KMS-11 (cell line): ENCODE measurements at regions not wholly inside any gene's neighbourhood (a gene's known extent, or its start where the extent isn't known, plus 50 kb on each side); places are given as distances from the start of the nearest gene placed in this dataset.
A peak's percentile ranks its signal among the peaks of the same experiment; 100 is the strongest.

Source experiments
- H2AFZ ChIP-seq: fragments of 200-600 bp; sonication (generic); 2 replicates; pipeline ENCODE4 v1.6.1; 2016; ENCODE audit warnings: antibody characterized with exemption, mixed run types, low read depth
- H3K27ac ChIP-seq: fragments of 200-600 bp; sonication (generic); 2 replicates; pipeline ENCODE4 v1.6.1; 2016; ENCODE audit warnings: mild to moderate bottlenecking, mixed run types
- H3K27me3 ChIP-seq: fragments of 200-600 bp; sonication (generic); 2 replicates; pipeline ENCODE4 v1.6.1; 2017; ENCODE audit warnings: mild to moderate bottlenecking, low read depth, mixed run types, moderate library complexity; ENCODE audit not compliant: insufficient read depth
- H3K36me3 ChIP-seq: fragments of 200-600 bp; sonication (generic); 2 replicates; pipeline ENCODE4 v1.6.1; 2017; ENCODE audit warnings: mild to moderate bottlenecking, mixed run types; ENCODE audit not compliant: insufficient read depth
- H3K4me1 ChIP-seq: fragments of 200-600 bp; sonication (generic); 2 replicates; pipeline ENCODE4 v1.6.1; 2016; ENCODE audit warnings: mild to moderate bottlenecking, low read depth, mixed run types; ENCODE audit not compliant: poor library complexity, severe bottlenecking
- H3K4me2 ChIP-seq: fragments of 200-600 bp; sonication (generic); 2 replicates; pipeline ENCODE4 v1.7.0; 2016; ENCODE audit warnings: mild to moderate bottlenecking, mixed run types
- H3K4me3 ChIP-seq: fragments of 200-600 bp; sonication (generic); IDR thresholded peaks from 2 replicates; pipeline ENCODE4 v1.6.1; 2017; ENCODE audit warnings: low read depth, low read length, mixed read lengths; ENCODE audit not compliant: insufficient read depth
- H3K79me2 ChIP-seq: fragments of 200-600 bp; sonication (generic); 2 replicates; pipeline ENCODE4 v1.6.1; 2016; ENCODE audit warnings: low read depth, mixed run types; ENCODE audit not compliant: insufficient read depth
- H3K9ac ChIP-seq: fragments of 200-600 bp; sonication (generic); 2 replicates; pipeline ENCODE4 v1.6.1; 2016; ENCODE audit warnings: mild to moderate bottlenecking, mixed run types
- H4K20me1 ChIP-seq: fragments of 200-600 bp; sonication (generic); 2 replicates; pipeline ENCODE4 v1.6.1; 2016; ENCODE audit warnings: mild to moderate bottlenecking, mixed run types; ENCODE audit not compliant: insufficient read depth
- CTCF ChIP-seq: fragments of 200-600 bp; sonication (generic); conservative IDR thresholded peaks from 2 replicates; pipeline ENCODE4 v1.6.1; 2017; ENCODE audit warnings: low read depth, mild to moderate bottlenecking, antibody characterized with exemption, low read length, moderate library complexity, mixed read lengths

GRCh38 chrX:139141370-139141769 is 389.2 kb upstream of the F9 start:
- Histone ChIP-seq H3K27ac (no peak overlapping the region), H3K4me3 (no peak overlapping the region), H4K20me1 (no peaks in the 10 kb centered on the region), H3K79me2 (no peaks in the 10 kb centered on the region), H3K9ac (no peak overlapping the region), H3K27me3 (no peaks in the 10 kb centered on the region), H3K4me2 (no peak overlapping the region), H3K36me3 (no peaks in the 10 kb centered on the region), H3K4me1 (no peaks in the 10 kb centered on the region), H2AFZ (no peak overlapping the region)
- TF ChIP-seq CTCF = no peak

- Histone ChIP-seq H3K27me3 (no peaks in the 10 kb centered on the region), H3K4me2 (no peak overlapping the region), H3K4me3 (no peak overlapping the region), H3K9ac (no peak overlapping the region), H2AFZ (no peak overlapping the region), H3K4me1 (no peaks in the 10 kb centered on the region), H3K27ac (no peak overlapping the region), H3K79me2 (no peaks in the 10 kb centered on the region), H4K20me1 (no peaks in the 10 kb centered on the region), H3K36me3 (no peaks in the 10 kb centered on the region)
- no peak for TF ChIP-seq CTCF
Measured at GRCh38 chrX:139134316-139134715, 396.2 kb upstream of the F9 start.

- no peak overlapping the region for H3K4me3 ChIP-seq
- H4K20me1 ChIP-seq = no peaks in the 10 kb centered on the region
- no peaks in the 10 kb centered on the region for H3K27me3 ChIP-seq
- no peaks in the 10 kb centered on the region for H3K4me1 ChIP-seq
- no peak overlapping the region for H2AFZ ChIP-seq
- no peak overlapping the region for H3K27ac ChIP-seq
- no peaks in the 10 kb centered on the region for H3K36me3 ChIP-seq
- H3K9ac ChIP-seq = no peak overlapping the region
- TF ChIP-seq CTCF = peak; percentile 28; the same call in 1 of the 2 replicates
- no peaks in the 10 kb centered on the region for H3K79me2 ChIP-seq
- no peak overlapping the region for H3K4me2 ChIP-seq
Measured at GRCh38 chrX:139126493-139126892, 404.0 kb upstream of the F9 start.

- no peaks in the 10 kb centered on the region for H3K27me3 ChIP-seq
- H3K4me3 ChIP-seq = no peak overlapping the region
- TF ChIP-seq CTCF = no peak
- H4K20me1 ChIP-seq = no peaks in the 10 kb centered on the region
- H3K9ac ChIP-seq = no peak overlapping the region
- H3K27ac ChIP-seq = no peak overlapping the region
- H2AFZ ChIP-seq = no peak overlapping the region
- no peaks in the 10 kb centered on the region for H3K36me3 ChIP-seq
- H3K79me2 ChIP-seq = no peaks in the 10 kb centered on the region
- H3K4me2 ChIP-seq = no peak overlapping the region
- H3K4me1 ChIP-seq = no peaks in the 10 kb centered on the region
Measured at GRCh38 chrX:139125916-139126315, 404.6 kb upstream of the F9 start.
